ENCODE measurements at regions not wholly inside any gene's neighbourhood (a gene's known extent, or its start where the extent isn't known, plus 50 kb on each side); places are given as distances from the start of the nearest gene placed in this dataset.

DNA sequence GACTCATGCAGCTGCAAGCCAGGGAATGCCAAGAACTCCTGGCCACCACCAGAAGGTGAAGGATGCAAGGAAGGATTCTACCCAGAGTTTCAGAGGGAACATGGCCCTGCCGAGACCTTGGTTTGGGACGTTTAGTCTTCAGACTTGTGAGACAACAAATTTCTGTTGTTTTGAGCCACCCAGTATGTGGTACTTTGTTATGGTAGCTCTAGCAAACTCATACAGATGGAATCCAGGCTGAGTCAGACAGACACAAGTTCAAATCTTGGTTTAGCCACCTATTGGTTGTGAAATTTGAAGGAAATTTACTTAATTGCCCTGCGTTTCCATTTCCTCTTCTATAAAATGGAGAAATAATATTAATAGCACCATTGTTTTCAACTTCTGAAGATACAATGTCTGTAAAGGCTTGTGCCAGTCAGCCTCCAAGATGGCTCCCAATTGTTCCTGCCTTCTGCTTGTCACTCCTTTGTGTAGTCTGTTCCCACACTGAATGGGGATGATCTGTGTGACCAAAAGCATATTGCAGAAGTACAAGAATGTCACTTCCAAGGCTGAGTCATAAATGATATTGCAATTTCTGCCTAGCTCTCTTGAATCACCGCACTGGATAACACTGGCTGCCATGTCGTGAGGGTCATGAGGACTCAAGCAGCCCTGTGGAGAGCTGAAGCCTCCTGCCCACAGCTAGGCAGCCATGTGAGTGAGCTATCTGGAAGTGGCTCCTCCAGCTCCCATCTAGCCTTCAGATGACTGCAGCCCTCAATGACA lies 223.5 kb upstream of the PROK2 start:
- no peak for DNase-seq (ENCODE audit: extremely low spot score in 2 of 2)
- Histone ChIP-seq H3K27ac (no peak overlapping the region), H3K4me3 (no peak overlapping the region), H3K27me3 (no peaks in the 10 kb centered on the region), H3K36me3 (no peaks in the 10 kb centered on the region), H3K9me3 (no peaks in the 10 kb centered on the region), H3K4me1 (no peaks in the 10 kb centered on the region)
- intact Hi-C loops (cut with DNase I) = no loop called here
- no peak for TF ChIP-seq POLR2A (IDR thresholded peaks at IDR 0.05)
- TF ChIP-seq, protein P1, sequence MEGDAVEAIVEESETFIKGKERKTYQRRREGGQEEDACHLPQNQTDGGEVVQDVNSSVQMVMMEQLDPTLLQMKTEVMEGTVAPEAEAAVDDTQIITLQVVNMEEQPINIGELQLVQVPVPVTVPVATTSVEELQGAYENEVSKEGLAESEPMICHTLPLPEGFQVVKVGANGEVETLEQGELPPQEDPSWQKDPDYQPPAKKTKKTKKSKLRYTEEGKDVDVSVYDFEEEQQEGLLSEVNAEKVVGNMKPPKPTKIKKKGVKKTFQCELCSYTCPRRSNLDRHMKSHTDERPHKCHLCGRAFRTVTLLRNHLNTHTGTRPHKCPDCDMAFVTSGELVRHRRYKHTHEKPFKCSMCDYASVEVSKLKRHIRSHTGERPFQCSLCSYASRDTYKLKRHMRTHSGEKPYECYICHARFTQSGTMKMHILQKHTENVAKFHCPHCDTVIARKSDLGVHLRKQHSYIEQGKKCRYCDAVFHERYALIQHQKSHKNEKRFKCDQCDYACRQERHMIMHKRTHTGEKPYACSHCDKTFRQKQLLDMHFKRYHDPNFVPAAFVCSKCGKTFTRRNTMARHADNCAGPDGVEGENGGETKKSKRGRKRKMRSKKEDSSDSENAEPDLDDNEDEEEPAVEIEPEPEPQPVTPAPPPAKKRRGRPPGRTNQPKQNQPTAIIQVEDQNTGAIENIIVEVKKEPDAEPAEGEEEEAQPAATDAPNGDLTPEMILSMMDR (IDR thresholded peaks at IDR 0.05) = no peak

DNA sequence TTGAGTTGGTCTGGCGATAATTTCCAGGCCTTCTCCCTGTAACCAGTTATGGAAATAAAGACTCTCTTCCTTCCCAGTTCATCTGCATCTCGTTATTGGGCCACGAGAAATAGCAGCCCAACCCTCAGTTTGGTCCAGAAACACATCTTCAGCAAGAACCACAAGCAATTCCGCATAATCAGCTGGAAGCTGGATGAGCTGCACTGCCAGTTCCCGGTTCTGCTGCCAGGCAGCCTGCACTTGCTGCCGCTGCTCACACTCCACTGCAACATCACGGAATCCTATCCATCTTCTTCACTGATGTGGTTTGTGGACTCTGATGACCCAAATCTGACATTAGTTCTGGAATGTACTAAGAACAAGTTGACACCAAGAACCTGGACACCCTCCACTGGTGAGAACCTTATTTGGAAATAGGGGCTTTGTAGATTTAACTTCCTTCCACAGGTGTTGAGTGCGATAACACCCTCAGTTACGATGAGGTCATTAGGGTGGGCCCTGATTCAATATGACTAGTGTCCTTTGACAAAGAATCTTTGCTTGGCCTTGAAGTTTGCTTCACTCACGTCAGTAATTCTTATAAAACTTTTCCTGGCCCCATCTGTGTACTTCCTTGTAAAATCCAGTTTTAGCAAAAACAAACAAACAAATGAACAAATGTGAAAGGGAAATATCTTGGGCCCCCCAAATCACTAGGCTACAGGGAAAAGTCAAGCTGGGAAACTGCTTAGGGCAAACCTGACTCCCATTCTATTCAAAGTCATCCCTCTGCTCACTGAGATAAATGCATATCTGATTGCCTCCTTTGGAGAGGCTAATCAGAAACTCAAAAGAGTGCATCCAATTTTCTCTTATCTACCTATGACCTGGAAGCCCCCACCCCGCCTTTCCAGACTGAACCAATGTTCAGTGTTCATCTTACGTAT lies 221.9 kb upstream of the PROK2 start:
- Histone ChIP-seq H3K36me3 (no peaks in the 10 kb centered on the region), H3K9me3 (no peaks in the 10 kb centered on the region), H3K4me1 (no peaks in the 10 kb centered on the region), H3K27me3 (no peaks in the 10 kb centered on the region), H3K27ac (no peak overlapping the region), H3K4me3 (no peak overlapping the region)
- TF ChIP-seq, protein P1 (IDR thresholded peaks at IDR 0.05) = no peak
- TF ChIP-seq POLR2A (IDR thresholded peaks at IDR 0.05) (no peak), POLR2AphosphoS5 (IDR thresholded peaks at IDR 0.05; ENCODE audit: insufficient read depth in 1 of 2, low read depth in 1 of 2) (no peak)
- no peak for DNase-seq (ENCODE audit: extremely low spot score in 2 of 2)
- intact Hi-C loops (cut with DNase I) = no loop called here

DNA sequence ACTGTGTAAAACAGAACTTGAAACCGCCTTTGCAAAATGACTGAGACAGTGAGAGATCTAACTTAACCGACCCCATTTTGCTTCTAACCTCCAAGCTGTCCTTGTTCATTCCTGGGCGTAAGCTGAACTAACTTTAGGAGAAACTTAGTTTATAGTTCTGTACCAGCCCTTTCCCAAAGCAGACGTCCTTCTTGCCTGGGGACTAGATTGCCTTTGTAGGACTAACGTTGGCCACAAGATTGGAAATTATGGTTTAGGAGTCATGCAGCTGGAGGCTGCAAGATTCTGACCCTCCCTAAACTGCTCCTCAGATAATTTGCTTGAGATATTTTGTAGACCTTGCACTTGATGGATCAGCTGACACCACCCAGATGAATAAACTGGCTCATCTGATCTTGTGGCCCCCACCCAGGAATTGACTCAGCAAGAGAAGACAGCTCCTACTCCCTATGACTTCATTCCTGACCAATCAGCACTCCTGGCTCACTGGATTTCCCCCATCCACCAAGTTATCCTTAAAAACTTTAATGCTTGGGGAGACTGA lies 219.9 kb upstream of the PROK2 start:
- Histone ChIP-seq H3K36me3 (no peaks in the 10 kb centered on the region), H3K4me1 (no peaks in the 10 kb centered on the region), H3K4me3 (no peak overlapping the region), H3K27me3 (no peaks in the 10 kb centered on the region), H3K27ac (no peak overlapping the region), H3K9me3 (no peaks in the 10 kb centered on the region)
- intact Hi-C loops (cut with DNase I) = no loop called here
- no peak for TF ChIP-seq POLR2A (IDR thresholded peaks at IDR 0.05)
- no peak for TF ChIP-seq POLR2AphosphoS5 (IDR thresholded peaks at IDR 0.05; ENCODE audit: insufficient read depth in 1 of 2, low read depth in 1 of 2)
- TF ChIP-seq, protein P1 (IDR thresholded peaks at IDR 0.05) = no peak
- DNase-seq (ENCODE audit: extremely low spot score in 2 of 2) = no peak

GRCh38 chr3:72003936-72004335 lies 219.0 kb upstream of the PROK2 start:
- H3K4me3 ChIP-seq = no peak overlapping the region
- intact Hi-C loops (cut with DNase I) = no loop called here
- no peak overlapping the region for H3K27ac ChIP-seq
- no peaks in the 10 kb centered on the region for H3K27me3 ChIP-seq
- TF ChIP-seq, protein P1 (IDR thresholded peaks at IDR 0.05) = no peak
- TF ChIP-seq POLR2A (IDR thresholded peaks at IDR 0.05) = no peak
- no peak for TF ChIP-seq POLR2AphosphoS5 (IDR thresholded peaks at IDR 0.05; ENCODE audit: insufficient read depth in 1 of 2, low read depth in 1 of 2)
- no peaks in the 10 kb centered on the region for H3K36me3 ChIP-seq
- no peaks in the 10 kb centered on the region for H3K4me1 ChIP-seq
- no peak for DNase-seq (ENCODE audit: extremely low spot score in 2 of 2)
- no peaks in the 10 kb centered on the region for H3K9me3 ChIP-seq

All from vagina (tissue), 2 donors.